GM13976 (cell line): ENCODE measurements at regions not wholly inside any gene's neighbourhood (a gene's known extent, or its start where the extent isn't known, plus 50 kb on each side); places are given as distances from the start of the nearest gene placed in this dataset.
"Not testable (repeated sequence)": the region's sequence is repeated elsewhere in the genome, so short reads cannot be mapped to it uniquely, and the experiment has no call there.

Experiments
- DNase-seq: peaks from one replicate; pipeline ENCODE4 v3.0.0; 2012; ENCODE audit warnings: low spot score
- in situ Hi-C: fragments of 300-500 bp; cut with MboI; formaldehyde crosslinking; loops from one replicate; pipeline ENCODE4 v1.12.0; 2022; ENCODE audit warnings: low sequenced_read_pairs, mixed read lengths, inconsistent platforms; ENCODE audit not compliant: unreplicated experiment
- TF ChIP-seq, protein P1 (sequence below): IDR thresholded peaks from 2 replicates; pipeline ENCODE4 v1.5.1; 2012; ENCODE audit warnings: borderline replicate concordance, mild to moderate bottlenecking; ENCODE audit not compliant: insufficient read depth; ENCODE audit errors: extremely low read depth, missing control alignments, control extremely low read depth

DNA sequence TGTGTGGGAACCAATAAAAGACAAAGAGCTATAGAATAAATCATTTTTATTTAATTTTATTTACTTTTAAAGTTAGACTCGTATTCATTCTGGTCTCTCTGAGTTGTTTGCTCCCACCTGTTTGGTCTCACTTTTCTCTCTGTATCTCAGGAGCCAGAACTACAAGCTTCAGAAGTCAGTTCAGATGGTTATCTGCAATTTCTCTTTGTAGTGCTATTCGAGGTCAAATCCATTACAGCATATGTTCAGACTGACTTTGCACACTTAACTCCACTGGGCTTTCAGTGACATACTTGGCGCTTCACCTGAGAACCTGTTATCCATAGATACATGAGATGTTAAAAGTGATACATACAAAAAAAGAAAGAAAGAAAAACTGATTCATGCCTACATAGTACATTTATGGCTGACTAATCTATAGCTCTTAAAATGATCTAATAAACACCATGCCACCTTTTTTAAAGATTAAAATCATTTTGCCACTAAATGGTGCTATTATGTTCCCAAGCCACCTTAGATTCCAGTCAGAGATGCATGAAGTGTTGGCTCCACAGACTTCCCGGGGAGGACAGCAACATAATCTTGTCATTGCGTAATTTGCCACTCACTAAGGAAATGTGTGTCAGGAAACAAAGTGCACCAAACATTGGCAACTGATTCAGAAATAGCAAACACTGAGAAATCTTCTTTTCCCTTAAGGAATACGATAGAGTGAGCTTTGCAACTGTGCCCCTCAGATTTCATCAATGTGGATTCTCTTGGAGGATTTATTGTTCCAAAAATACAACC lies 396.7 kb downstream of the HACE1 start:
- TF ChIP-seq, protein P1, sequence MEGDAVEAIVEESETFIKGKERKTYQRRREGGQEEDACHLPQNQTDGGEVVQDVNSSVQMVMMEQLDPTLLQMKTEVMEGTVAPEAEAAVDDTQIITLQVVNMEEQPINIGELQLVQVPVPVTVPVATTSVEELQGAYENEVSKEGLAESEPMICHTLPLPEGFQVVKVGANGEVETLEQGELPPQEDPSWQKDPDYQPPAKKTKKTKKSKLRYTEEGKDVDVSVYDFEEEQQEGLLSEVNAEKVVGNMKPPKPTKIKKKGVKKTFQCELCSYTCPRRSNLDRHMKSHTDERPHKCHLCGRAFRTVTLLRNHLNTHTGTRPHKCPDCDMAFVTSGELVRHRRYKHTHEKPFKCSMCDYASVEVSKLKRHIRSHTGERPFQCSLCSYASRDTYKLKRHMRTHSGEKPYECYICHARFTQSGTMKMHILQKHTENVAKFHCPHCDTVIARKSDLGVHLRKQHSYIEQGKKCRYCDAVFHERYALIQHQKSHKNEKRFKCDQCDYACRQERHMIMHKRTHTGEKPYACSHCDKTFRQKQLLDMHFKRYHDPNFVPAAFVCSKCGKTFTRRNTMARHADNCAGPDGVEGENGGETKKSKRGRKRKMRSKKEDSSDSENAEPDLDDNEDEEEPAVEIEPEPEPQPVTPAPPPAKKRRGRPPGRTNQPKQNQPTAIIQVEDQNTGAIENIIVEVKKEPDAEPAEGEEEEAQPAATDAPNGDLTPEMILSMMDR = no peak
- no peak for DNase-seq
- in situ Hi-C loops = no loop called here

DNA sequence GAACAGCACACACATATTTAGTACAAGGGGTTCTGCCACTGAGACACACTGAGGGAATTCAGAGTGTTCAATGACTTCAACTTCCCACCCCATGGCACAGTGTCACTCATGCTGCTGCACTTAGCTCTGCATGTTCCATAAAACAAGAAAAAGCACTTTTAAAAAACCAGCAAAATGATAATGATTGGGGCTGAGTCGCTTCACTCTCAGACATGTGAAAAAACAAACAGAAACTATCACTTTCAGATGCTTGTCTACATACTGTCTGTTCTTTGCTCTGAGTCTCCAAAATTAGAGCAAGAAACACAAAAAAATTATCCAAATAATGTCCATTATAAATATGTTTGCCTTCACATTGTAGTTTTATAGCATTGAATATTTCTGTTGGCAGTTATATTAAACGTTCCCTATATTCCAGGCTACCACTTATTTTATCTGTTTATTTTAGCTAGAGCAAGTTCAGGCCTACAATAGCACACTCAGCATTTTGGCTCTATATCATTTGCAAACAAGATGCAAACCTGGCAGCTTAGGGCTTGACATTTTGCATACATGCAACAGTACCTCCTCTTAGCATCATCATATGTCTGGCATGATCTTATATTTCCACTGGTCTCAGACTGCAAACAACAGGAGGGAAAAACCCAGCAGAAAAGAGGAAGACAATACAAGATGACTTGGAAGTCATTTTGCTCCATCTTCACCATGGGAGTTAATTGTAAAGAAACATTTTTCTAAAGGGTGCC lies 398.8 kb downstream of the HACE1 start:
- in situ Hi-C loops = no loop called here
- DNase-seq = no peak

DNA sequence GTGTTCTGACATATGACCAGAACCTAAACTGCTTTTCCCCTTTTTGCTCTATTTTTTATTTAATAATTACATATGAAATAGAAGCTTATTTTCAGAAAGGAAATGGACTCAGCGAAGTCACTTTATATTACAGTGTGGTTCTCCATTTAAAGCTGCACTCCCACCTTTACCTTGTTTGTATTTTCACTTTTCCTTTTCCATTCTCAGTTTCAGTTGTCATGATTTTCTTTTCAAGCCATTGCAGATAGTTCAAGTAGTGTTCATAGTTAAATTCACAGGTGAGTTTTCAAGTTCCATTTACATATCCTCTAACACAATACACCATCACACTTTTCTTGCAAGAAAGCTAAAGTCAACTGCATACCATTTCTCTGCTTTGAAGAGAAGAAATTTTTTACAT lies 400.2 kb downstream of the HACE1 start:
- in situ Hi-C loops = no loop called here
- TF ChIP-seq, protein P1 = no peak

More for the DNA sequence above, 398.8 kb downstream of the HACE1 start:
- TF ChIP-seq, protein P1 = no peak

DNA sequence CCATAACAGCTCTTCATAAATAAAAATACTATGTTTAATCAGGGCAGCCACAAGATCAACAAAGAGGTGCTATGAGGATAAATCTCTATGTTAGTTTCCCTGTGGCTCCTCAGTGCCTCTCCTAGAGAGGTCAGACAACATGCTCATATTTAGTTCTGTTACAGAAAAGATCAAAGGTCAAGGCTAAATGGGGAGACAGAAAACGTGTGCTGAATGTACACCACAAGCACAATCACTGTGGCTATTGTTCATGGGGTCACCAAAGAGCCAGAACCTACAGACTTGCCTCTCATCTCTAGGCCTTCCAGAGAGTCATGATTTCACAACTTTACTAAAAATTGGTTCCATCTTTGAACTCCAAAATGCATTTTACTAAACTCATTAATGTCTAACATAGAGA lies 409.8 kb downstream of the HACE1 start:
- in situ Hi-C loops = no loop called here
- TF ChIP-seq, protein P1 = no peak
- no peak for DNase-seq

More for the DNA sequence above, 400.2 kb downstream of the HACE1 start:
- DNase-seq = no peak

DNA sequence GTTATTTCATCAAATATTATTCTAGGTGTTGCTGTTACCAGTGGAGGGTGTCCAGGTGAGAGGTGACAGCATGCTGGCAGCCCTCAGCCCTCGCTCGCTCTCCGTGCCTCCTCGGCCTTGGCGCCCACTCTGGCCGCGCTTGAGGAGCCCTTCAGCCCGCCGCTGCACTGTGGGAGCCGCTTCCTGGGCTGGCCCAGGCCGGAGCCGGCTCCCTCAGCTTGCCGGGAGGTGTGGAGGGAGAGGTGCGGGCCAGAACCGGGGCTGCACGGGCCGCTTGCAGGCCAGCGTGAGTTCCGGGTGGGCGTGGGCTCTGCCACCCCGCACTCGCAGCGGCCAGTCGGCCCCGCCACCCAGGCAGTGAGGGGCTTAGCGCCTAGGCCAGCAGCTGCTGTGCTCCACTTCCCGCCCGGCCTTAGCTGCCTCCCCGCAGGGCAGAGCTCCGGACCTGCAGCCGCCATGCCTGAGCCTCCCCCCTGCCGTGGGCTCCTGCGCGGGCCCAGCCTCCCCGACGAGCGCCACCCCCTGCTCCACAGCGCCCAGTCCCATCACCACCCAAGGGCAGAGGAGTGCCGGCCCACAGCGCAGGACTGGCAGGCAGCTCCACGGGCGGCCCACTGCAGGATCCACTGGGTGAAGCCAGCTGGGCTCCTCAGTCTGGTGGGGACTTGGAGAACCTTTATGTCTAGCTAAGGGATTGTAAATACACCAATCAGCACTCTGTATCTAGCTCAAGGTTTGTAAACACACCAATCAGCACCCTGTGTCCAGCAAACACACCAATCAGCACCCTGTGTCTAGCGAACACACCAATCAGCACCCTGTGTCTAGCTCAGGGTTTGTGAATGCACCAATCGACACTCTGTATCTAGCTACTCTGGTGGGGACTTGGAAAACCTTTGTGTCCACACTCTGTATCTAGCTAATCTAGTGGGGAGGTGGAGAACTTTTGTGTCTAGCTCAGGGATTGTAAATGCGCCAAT lies 413.3 kb downstream of the HACE1 start:
- in situ Hi-C loops, DNase-seq: not testable (repeated sequence)

DNA sequence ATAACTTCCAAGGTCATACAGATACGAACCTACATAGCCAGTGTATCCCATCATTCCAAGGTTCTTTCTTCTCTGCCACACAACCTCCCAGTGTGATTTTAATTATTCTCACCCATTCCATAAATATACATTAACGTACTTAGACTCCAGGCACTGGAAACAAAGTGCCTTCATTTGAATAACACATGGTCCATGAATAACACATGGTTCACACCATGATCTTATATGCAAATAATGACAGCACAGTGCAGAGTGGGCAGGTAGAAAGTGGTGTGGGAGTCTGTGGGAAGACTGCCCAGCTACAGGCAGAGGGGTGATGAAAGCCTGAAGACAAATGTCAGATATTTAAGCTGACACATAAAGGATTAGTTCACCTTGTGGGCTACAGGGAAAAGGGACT lies 425.2 kb downstream of the HACE1 start:
- DNase-seq = no peak
- TF ChIP-seq, protein P1 = no peak
- in situ Hi-C loops = no loop called here
